GM21825 (cell line): ENCODE measurements at regions not wholly inside any gene's neighbourhood (a gene's known extent, or its start where the extent isn't known, plus 50 kb on each side); places are given as distances from the start of the nearest gene placed in this dataset.
A peak's percentile ranks its signal among the peaks of the same experiment; 100 is the strongest.

ENCODE experiments used
- ATAC-seq: cut with Tn5 transposase; IDR thresholded peaks from one replicate; pipeline ENCODE4 v1.9.1; 2021; ENCODE audit warnings: mild to moderate bottlenecking, moderate library complexity; ENCODE audit not compliant: unreplicated experiment

DNA sequence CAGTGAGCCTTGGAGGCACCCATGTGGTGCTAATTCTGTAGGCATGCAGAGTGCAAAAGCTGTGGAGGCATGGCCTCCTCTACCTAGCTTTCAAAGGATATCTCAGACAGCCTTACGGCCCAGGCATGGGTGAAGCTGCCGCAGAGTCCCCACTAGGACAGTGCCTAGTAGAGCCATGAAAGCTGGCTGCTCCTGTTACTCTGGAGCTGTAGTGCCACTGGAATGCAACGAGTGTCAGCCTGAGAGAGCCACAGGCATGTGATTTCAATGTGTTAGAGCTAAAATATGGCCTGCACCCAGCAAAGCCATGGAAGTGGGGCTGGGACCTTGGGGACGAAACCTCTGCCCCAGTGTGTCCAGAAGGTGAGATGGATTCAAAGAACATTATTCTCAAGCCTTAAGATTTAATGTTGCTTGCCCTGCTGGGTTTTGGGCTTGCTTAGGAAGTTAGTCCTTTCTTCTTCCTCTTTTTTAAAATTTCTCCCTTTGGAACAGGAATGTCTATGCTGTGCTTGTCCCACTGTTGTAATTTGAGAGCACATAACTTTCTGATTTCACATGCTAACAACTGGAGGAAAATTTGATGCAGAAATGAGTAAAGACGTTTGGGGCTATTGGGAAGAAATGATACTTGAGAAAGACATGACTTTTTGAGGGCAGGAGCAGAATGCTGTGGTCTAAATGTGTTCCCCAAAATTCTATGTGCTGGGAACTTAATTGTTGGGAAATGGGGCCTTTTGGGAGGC, 298.4 kb downstream of the PSAT1 start:
- ATAC-seq, result no peak

DNA sequence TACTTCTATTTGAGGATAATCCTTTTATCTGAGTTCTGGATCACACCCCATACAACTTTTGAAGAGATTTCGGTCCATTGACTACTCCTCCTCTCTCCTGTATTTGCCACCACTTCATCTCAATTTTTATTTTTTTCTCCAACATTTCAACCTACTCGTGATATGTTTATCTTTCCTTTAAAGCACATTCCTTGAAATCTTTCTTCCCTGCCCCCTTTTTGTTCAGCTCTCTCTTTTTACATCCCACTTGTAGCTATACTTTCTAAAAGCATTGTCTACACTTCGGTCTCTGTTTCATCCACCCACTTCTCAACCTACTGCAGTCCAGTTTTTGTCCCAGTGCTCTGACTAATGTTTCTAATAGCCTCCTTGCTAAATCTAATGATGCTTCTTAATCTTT, 299.4 kb downstream of the PSAT1 start:
- no peak for ATAC-seq

GRCh38 chr9:78598120-78598519, 301.2 kb downstream of the PSAT1 start:
- ATAC-seq, result no peak

- ATAC-seq, result no peak
Observed at GRCh38 chr9:78599926-78600325, 303.0 kb downstream of the PSAT1 start.

GRCh38 chr9:78601957-78602565, 305.1 kb downstream of the PSAT1 start:
- peak; percentile 76 for ATAC-seq

DNA sequence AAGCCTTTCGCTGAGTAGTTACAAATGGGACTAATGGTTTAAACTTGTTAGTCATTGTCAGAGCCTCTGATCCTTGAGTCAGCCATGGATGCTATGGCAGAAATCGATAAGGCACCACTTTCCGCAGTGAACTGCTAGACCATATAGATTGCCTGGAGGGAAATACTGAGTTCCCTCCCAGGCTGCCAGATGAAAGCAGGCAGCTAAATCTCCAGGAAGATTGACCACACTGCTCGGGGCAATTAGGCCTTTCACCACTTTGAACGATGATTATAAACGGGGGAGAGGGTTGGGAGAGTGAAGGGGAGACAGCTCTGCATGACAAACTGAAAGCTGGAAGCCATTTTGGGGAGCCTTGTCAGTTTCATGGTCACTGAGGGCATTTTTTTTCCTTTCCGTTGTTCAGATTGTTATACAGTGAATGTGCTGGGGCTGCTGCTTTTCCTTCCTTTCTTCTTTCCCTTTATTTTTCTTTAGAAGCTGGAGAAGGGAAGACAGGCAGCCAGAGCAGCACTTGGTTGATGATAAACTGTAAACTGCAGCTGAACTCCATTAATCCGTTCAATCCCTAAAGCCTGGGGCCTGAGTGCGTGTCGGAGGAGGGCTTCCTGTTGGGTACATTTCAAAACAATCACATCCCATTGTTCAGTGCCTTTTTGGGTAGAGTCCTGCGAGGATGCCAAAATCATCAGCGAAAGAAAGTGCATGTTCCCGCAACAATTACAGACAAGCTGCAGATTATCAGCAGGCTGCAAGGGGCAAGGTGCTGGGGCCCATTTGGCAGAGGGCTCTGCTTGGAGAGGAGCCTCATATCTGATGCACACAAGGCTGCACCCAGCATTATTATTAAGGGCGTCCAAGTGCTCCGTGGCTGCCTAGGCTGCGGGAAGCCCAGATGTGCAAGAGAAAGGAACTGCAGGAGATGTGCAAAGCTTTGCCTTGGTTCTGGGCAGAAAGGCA, 308.4 kb downstream of the PSAT1 start:
- ATAC-seq, result no peak

- no peak for ATAC-seq
Observed at GRCh38 chr9:78606001-78606379, 309.1 kb downstream of the PSAT1 start.

- ATAC-seq, result no peak
Observed at GRCh38 chr9:78607853-78608252, 310.9 kb downstream of the PSAT1 start.

DNA sequence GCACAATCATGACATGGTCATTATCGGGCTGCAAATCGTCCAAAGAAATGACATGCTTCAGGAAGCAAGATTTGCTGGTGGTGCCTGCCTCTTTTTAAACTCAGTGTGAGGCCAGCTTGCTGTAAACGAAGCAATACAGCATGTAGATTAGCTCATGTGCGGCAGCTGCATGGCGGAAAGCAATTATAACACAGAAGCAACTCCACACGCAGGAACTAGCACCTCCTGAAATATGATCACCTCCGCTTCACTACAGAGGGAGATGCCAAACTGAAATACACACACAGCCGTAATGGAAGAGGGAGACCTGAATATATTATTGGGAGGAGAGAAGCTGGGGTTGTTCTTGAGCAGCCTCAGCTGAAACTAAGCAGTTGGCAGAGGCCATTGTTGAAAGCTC, 312.5 kb downstream of the PSAT1 start:
- ATAC-seq, result no peak

- ATAC-seq, result no peak
Observed at GRCh38 chr9:78612091-78612490, 315.2 kb downstream of the PSAT1 start.

DNA sequence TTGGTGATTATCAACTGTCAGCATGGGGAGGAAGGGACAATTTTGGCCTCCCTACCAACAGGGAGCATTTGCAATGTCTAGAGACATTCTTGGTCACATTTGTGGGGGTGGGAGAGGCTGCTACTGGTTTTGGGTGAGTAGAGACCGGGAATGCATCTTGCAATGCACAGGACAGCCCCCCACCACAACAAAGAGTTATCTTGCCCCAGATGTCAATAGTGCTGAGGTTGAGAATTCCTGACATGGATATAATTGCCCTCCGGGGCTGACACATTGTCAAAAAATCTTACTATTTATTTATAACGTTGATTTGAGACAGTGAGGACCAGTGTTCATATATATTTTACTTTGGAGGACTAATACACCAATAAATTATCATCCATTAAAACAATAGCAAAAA, 316.1 kb downstream of the PSAT1 start:
- ATAC-seq, result no peak

DNA sequence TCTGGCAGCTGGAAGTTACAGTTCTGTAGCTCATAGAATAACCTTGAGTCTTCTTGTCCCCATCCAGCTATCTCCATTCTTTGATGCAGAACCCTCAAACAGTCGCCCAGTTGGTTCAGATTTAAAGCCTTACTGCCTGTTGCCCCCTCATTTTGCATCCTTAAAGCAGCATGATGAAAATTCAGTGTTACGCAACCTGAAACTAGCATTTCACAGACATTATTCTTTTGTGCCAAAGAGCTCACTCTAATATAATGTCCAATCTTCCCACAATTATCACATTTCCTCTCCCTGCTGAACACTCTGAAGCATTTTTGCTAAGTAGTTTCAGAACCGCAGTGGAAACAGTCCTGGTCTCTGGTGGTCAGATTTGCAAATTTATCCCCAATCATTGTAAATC, 318.0 kb downstream of the PSAT1 start:
- no peak for ATAC-seq

- no peak for ATAC-seq
Observed at GRCh38 chr9:78615372-78615771, 318.4 kb downstream of the PSAT1 start.

- ATAC-seq, result no peak
Observed at GRCh38 chr9:78618735-78619134, 321.8 kb downstream of the PSAT1 start.

DNA sequence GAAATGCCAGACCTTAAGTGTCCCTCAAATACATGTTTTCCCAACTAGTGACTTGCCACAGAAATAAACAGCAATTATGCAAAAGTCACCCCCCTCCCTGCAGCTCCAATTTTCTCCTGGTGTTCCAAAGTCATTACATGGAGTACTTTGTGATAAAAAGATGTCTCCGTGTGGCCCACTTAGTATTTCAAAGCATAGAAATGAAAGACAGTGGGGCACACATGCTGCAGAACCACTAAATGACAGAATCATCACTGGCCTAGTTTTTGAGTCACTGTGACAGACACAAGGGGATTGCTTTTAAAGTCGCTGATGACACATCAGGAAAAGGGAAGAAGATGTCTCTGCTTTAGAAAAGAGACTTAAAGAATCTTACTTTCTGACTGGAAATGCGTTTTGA, 323.4 kb downstream of the PSAT1 start:
- ATAC-seq, result no peak

DNA sequence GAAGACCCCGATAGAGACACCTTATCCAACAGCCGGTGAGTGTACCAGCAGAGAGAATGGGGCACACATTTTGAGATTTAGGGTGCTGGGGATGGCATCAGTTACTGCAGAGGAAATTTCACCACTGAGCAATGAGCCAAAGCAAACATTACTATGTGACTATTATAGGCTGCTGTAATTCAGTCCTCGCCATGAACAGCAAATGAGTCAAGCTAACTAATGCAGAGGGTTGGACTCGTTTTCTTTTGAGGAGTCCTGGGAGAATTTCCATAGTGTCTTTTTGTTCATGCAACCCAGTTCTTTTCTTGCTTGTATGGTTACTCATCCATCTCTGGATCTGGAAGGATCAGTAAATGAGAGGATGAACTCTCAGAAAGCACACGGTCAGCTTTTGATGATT, 323.8 kb downstream of the PSAT1 start:
- ATAC-seq, result no peak

DNA sequence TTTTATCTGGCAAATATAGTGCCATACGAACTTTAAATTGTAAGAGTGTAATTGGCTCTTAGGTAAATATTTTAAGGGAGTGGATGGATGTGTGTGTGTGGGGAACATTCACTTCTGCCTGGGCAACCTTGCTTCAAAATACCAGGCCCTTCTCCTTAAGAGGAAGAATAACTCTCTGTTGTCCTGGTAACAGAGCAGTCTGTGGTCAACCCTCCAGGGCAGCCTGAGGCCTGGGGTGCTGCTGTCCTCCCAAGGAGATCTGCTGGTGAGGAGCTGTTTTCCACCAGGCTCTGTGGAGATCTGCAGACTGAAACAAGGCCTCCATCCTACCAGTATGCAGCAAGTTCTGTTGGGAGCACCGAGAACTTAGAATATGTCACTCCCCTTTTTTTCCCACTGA, 325.2 kb downstream of the PSAT1 start:
- no peak for ATAC-seq

GRCh38 chr9:78626971-78627370, 330.0 kb downstream of the PSAT1 start:
- no peak for ATAC-seq

- no peak for ATAC-seq
Observed at GRCh38 chr9:78630966-78631365, 334.0 kb downstream of the PSAT1 start.

GRCh38 chr9:78640728-78641127, 343.8 kb downstream of the PSAT1 start:
- no peak for ATAC-seq

DNA sequence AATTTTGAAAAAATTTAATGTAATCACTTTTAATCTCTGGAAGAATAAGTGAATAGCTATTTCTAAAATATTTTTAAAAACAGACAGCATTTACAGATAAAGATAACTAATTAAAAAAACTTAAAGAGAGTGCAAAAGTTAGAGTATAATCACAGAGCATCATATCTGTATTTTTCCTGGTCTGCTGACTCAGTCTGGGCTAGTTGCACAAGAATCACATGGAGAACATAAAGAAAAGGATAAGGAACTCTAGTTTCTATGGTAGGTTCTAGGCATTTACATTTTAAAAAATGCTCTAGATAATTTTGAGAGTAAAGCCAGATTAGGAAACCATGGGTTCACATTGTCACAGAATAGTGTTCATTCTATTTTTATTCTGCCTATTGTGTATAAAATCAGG, 347.4 kb downstream of the PSAT1 start:
- ATAC-seq, result no peak

GRCh38 chr9:78654324-78654723, 357.4 kb downstream of the PSAT1 start:
- no peak for ATAC-seq
